SW480 (cell line): ENCODE measurements at regions not wholly inside any gene's neighbourhood (a gene's known extent, or its start where the extent isn't known, plus 50 kb on each side); places are given as distances from the start of the nearest gene placed in this dataset.

Experiments
- DNase-seq: peaks from one replicate; pipeline ENCODE4 v3.0.0-alpha.2; 2016; ENCODE audit warnings: low spot score

GRCh38 chr10:110398419-110399105, 93.8 kb upstream of the SMNDC1 start:
- peak; percentile 95 for DNase-seq

- DNase-seq, result peak; percentile 85
Measured at GRCh38 chr10:110399106-110399964, 94.6 kb upstream of the SMNDC1 start.

- no peak for DNase-seq
Measured at GRCh38 chr10:110399965-110400933, 95.5 kb upstream of the SMNDC1 start.

- DNase-seq, result no peak
Measured at GRCh38 chr10:110401401-110402076, 96.2 kb upstream of the DUSP5 start.

- DNase-seq, result no peak
Measured at GRCh38 chr10:110402077-110402416, 95.7 kb upstream of the DUSP5 start.

- DNase-seq, result no peak
Measured at GRCh38 chr10:110403593-110403992, 94.1 kb upstream of the DUSP5 start.

GRCh38 chr10:110404413-110404812, 93.3 kb upstream of the DUSP5 start:
- DNase-seq, result peak; percentile 40

GRCh38 chr10:110404825-110405224, 92.9 kb upstream of the DUSP5 start:
- DNase-seq, result no peak

- DNase-seq, result no peak
Measured at GRCh38 chr10:110405380-110405779, 92.3 kb upstream of the DUSP5 start.

GRCh38 chr10:110407301-110408170, 90.2 kb upstream of the DUSP5 start:
- DNase-seq, result no peak

- peak; percentile 81 for DNase-seq
Measured at GRCh38 chr10:110408203-110408871, 89.4 kb upstream of the DUSP5 start.

- no peak for DNase-seq
Measured at GRCh38 chr10:110408943-110409342, 88.8 kb upstream of the DUSP5 start.

GRCh38 chr10:110409488-110409887, 88.2 kb upstream of the DUSP5 start:
- no peak for DNase-seq

- no peak for DNase-seq
Measured at GRCh38 chr10:110409926-110410325, 87.8 kb upstream of the DUSP5 start.

- DNase-seq, result peak; percentile 95
Measured at GRCh38 chr10:110410329-110411046, 87.2 kb upstream of the DUSP5 start.

GRCh38 chr10:110411047-110411410, 86.7 kb upstream of the DUSP5 start:
- DNase-seq, result peak; percentile 49

- DNase-seq, result no peak
Measured at GRCh38 chr10:110413049-110413783, 84.5 kb upstream of the DUSP5 start.

GRCh38 chr10:110413903-110414547, 83.7 kb upstream of the DUSP5 start:
- no peak for DNase-seq
